ENCODE measurements at regions not wholly inside any gene's neighbourhood (a gene's known extent, or its start where the extent isn't known, plus 50 kb on each side); places are given as distances from the start of the nearest gene placed in this dataset.
A peak's percentile ranks its signal among the peaks of the same experiment; 100 is the strongest.

- H2AFZ ChIP-seq (ENCODE audit: low read depth, low read length): no peak overlapping the region
Observed at GRCh38 chr5:57891443-57891842, 408.8 kb upstream of the ACTBL2 start.

GRCh38 chr5:57889558-57889957 lies 406.9 kb upstream of the ACTBL2 start:
- Mint-ChIP-seq H3K4me1 (ENCODE audit: low read depth, unreplicated experiment) (peaks cover 26% of the 10 kb centered on the region), H3K9me3 (ENCODE audit: unreplicated experiment) (no peaks in the 10 kb centered on the region), H3K27ac (ENCODE audit: unreplicated experiment) (peak overlapping the region; percentile 83), H3K36me3 (ENCODE audit: low read depth, unreplicated experiment) (no peaks in the 10 kb centered on the region), H3K4me3 (ENCODE audit: unreplicated experiment) (peak overlapping the region; percentile 24), H3K27me3 (ENCODE audit: low read depth, unreplicated experiment) (no peaks in the 10 kb centered on the region)
- Histone ChIP-seq H3K79me2 (ENCODE audit: insufficient read depth, low read length) (no peaks in the 10 kb centered on the region), H3K9me3 (ENCODE audit: insufficient read depth, low read depth, low read length) (no peaks in the 10 kb centered on the region), H3K36me3 (ENCODE audit: insufficient read depth, low read length) (no peaks in the 10 kb centered on the region), H4K20me1 (ENCODE audit: insufficient read depth, low read length) (no peaks in the 10 kb centered on the region), H2AFZ (ENCODE audit: low read depth, low read length) (no peak overlapping the region), H3K4me2 (ENCODE audit: low read length) (peak overlapping the region; percentile 40), H3K27ac (ENCODE audit: low read depth, low read length) (no peak overlapping the region), H3K9ac (ENCODE audit: low read length) (no peak overlapping the region), H3K27me3 (ENCODE audit: insufficient read depth, low read length) (no peaks in the 10 kb centered on the region), H3K4me3 (ENCODE audit: insufficient read depth, low read depth, low read length) (no peak overlapping the region), H3K4me1 (ENCODE audit: insufficient read depth, low read length) (peaks cover 24% of the 10 kb centered on the region)
- TF ChIP-seq CTCF (IDR thresholded peaks at IDR 0.05; ENCODE audit: insufficient read depth, low read depth, low read length) (no peak), EZH2 (IDR thresholded peaks at IDR 0.05; ENCODE audit: insufficient read depth, low read length) (no peak)
- DNase-seq (ENCODE audit: low read depth) (peak; percentile 94), FAIRE-seq (peak; percentile 94)

More at GRCh38 chr5:57891443-57891842, 408.8 kb upstream of the ACTBL2 start:
- no peaks in the 10 kb centered on the region for H3K27me3 Mint-ChIP-seq (ENCODE audit: low read depth, unreplicated experiment)
- DNase-seq (ENCODE audit: low read depth) (no peak), FAIRE-seq (no peak)
- no peak overlapping the region for H3K9ac ChIP-seq (ENCODE audit: low read length)
- H3K27ac Mint-ChIP-seq (ENCODE audit: unreplicated experiment): no peak overlapping the region
- peaks cover 27% of the 10 kb centered on the region for H3K4me1 ChIP-seq (ENCODE audit: insufficient read depth, low read length)
- H3K4me3 Mint-ChIP-seq (ENCODE audit: unreplicated experiment): no peak overlapping the region
- H3K27me3 ChIP-seq (ENCODE audit: insufficient read depth, low read length): no peaks in the 10 kb centered on the region
- no peak overlapping the region for H3K4me3 ChIP-seq (ENCODE audit: insufficient read depth, low read depth, low read length)
- H3K36me3 ChIP-seq (ENCODE audit: insufficient read depth, low read length): no peaks in the 10 kb centered on the region
- H3K9me3 ChIP-seq (ENCODE audit: insufficient read depth, low read depth, low read length): no peaks in the 10 kb centered on the region
- no peak overlapping the region for H3K27ac ChIP-seq (ENCODE audit: low read depth, low read length)
- no peaks in the 10 kb centered on the region for H3K9me3 Mint-ChIP-seq (ENCODE audit: unreplicated experiment)
- no peaks in the 10 kb centered on the region for H3K36me3 Mint-ChIP-seq (ENCODE audit: low read depth, unreplicated experiment)
- H3K4me1 Mint-ChIP-seq (ENCODE audit: low read depth, unreplicated experiment): peaks cover 31% of the 10 kb centered on the region
- TF ChIP-seq EZH2 (IDR thresholded peaks at IDR 0.05; ENCODE audit: insufficient read depth, low read length): no peak
- TF ChIP-seq CTCF (IDR thresholded peaks at IDR 0.05; ENCODE audit: insufficient read depth, low read depth, low read length): no peak
- no peaks in the 10 kb centered on the region for H4K20me1 ChIP-seq (ENCODE audit: insufficient read depth, low read length)
- H3K79me2 ChIP-seq (ENCODE audit: insufficient read depth, low read length): no peaks in the 10 kb centered on the region
- no peak overlapping the region for H3K4me2 ChIP-seq (ENCODE audit: low read length)

- no peak overlapping the region for H3K4me3 ChIP-seq (ENCODE audit: insufficient read depth, low read depth, low read length)
- H3K36me3 Mint-ChIP-seq (ENCODE audit: low read depth, unreplicated experiment): no peaks in the 10 kb centered on the region
- H3K9me3 ChIP-seq (ENCODE audit: insufficient read depth, low read depth, low read length): no peaks in the 10 kb centered on the region
- peaks cover 24% of the 10 kb centered on the region for H3K4me1 ChIP-seq (ENCODE audit: insufficient read depth, low read length)
- peak overlapping the region; percentile 0 for H3K9ac ChIP-seq (ENCODE audit: low read length)
- peak; percentile 85 for FAIRE-seq
- no peak overlapping the region for H3K27ac ChIP-seq (ENCODE audit: low read depth, low read length)
- no peak overlapping the region for H3K4me3 Mint-ChIP-seq (ENCODE audit: unreplicated experiment)
- peak; percentile 69 for DNase-seq (ENCODE audit: low read depth)
- no peaks in the 10 kb centered on the region for H3K36me3 ChIP-seq (ENCODE audit: insufficient read depth, low read length)
- peaks cover 26% of the 10 kb centered on the region for H3K4me1 Mint-ChIP-seq (ENCODE audit: low read depth, unreplicated experiment)
- no peaks in the 10 kb centered on the region for H3K27me3 ChIP-seq (ENCODE audit: insufficient read depth, low read length)
- TF ChIP-seq CTCF (IDR thresholded peaks at IDR 0.05; ENCODE audit: insufficient read depth, low read depth, low read length): peak; percentile 68
- TF ChIP-seq EZH2 (IDR thresholded peaks at IDR 0.05; ENCODE audit: insufficient read depth, low read length): no peak
- H3K79me2 ChIP-seq (ENCODE audit: insufficient read depth, low read length): no peaks in the 10 kb centered on the region
- no peak overlapping the region for H2AFZ ChIP-seq (ENCODE audit: low read depth, low read length)
- H3K4me2 ChIP-seq (ENCODE audit: low read length): no peak overlapping the region
- H3K27me3 Mint-ChIP-seq (ENCODE audit: low read depth, unreplicated experiment): no peaks in the 10 kb centered on the region
- H3K9me3 Mint-ChIP-seq (ENCODE audit: unreplicated experiment): no peaks in the 10 kb centered on the region
- no peaks in the 10 kb centered on the region for H4K20me1 ChIP-seq (ENCODE audit: insufficient read depth, low read length)
- peak overlapping the region; percentile 77 for H3K27ac Mint-ChIP-seq (ENCODE audit: unreplicated experiment)
Observed at GRCh38 chr5:57887851-57888621, 405.4 kb upstream of the ACTBL2 start.
